T-helper 1 cell treated with Interleukin-12 subunit alpha and Interleukin-12 subunit beta and Interleukin-4 antibody, amounts not matched to agents 30 ng/mL and 1 ng/mL, for 36 hours (primary cell): ENCODE measurements at regions not wholly inside any gene's neighbourhood (a gene's known extent, or its start where the extent isn't known, plus 50 kb on each side); places are given as distances from the start of the nearest gene placed in this dataset.
"Not testable (repeated sequence)": the region's sequence is repeated elsewhere in the genome, so short reads cannot be mapped to it uniquely, and the experiment has no call there.

Experiments used
- intact Hi-C: fragments of 100-400 bp; cut with micrococcal nuclease; formaldehyde crosslinking; loops from one replicate; pipeline ENCODE4 v1.15.1; 2024

- intact Hi-C loops, result no loop called here
These were observed 630.7 kb downstream of the ZEB2 start for GRCh38 chr2:143889216-143889615.

- intact Hi-C loops, result no loop called here
These were observed 634.5 kb downstream of the ZEB2 start for GRCh38 chr2:143885461-143885860.

- intact Hi-C loops, result no loop called here
These were observed 638.7 kb downstream of the ZEB2 start for GRCh38 chr2:143881246-143881645.

- intact Hi-C loops, result no loop called here
These were observed 641.9 kb downstream of the ZEB2 start for GRCh38 chr2:143877876-143878530.

GRCh38 chr2:143877056-143877455, 642.9 kb downstream of the ZEB2 start:
- intact Hi-C loops, result no loop called here

- intact Hi-C loops, result no loop called here
These were observed 644.4 kb downstream of the ZEB2 start for GRCh38 chr2:143875295-143876233.

- intact Hi-C loops, result no loop called here
These were observed 646.0 kb downstream of the ZEB2 start for GRCh38 chr2:143873886-143874285.

GRCh38 chr2:143870696-143871095, 649.2 kb downstream of the ZEB2 start:
- intact Hi-C loops, result no loop called here

- intact Hi-C loops, result no loop called here
These were observed 662.9 kb downstream of the ZEB2 start for GRCh38 chr2:143856978-143857377.

GRCh38 chr2:143852759-143853158, 667.2 kb downstream of the ZEB2 start:
- intact Hi-C loops, result no loop called here

- intact Hi-C loops, result no loop called here
These were observed 669.8 kb downstream of the ZEB2 start for GRCh38 chr2:143850084-143850483.

GRCh38 chr2:143847257-143847656, 672.7 kb downstream of the ZEB2 start:
- intact Hi-C loops, result no loop called here

- intact Hi-C loops, result no loop called here
These were observed 674.9 kb downstream of the ZEB2 start for GRCh38 chr2:143844986-143845385.

- intact Hi-C loops, result no loop called here
These were observed 676.2 kb downstream of the ZEB2 start for GRCh38 chr2:143843686-143844085.

- intact Hi-C loops, result no loop called here
These were observed 677.1 kb downstream of the ZEB2 start for GRCh38 chr2:143842836-143843235.

GRCh38 chr2:143841935-143842334, 678.0 kb downstream of the ZEB2 start:
- intact Hi-C loops, result no loop called here

GRCh38 chr2:143840601-143841000, 679.3 kb downstream of the ZEB2 start:
- intact Hi-C loops, result no loop called here

- intact Hi-C loops, result no loop called here
These were observed 679.7 kb downstream of the ZEB2 start for GRCh38 chr2:143840194-143840593.

GRCh38 chr2:143839456-143839855, 680.5 kb downstream of the ZEB2 start:
- intact Hi-C loops, result no loop called here

- intact Hi-C loops, result not testable (repeated sequence)
These were observed 682.9 kb downstream of the ZEB2 start for GRCh38 chr2:143837055-143837454.

- intact Hi-C loops, result no loop called here
These were observed 684.4 kb downstream of the ZEB2 start for GRCh38 chr2:143835481-143835880.

- intact Hi-C loops, result no loop called here
These were observed 686.8 kb downstream of the ZEB2 start for GRCh38 chr2:143833015-143833660.
